ENCODE measurements at regions not wholly inside any gene's neighbourhood (a gene's known extent, or its start where the extent isn't known, plus 50 kb on each side); places are given as distances from the start of the nearest gene placed in this dataset.
"Not testable (repeated sequence)": the region's sequence is repeated elsewhere in the genome, so short reads cannot be mapped to it uniquely, and the experiment has no call there.

DNA sequence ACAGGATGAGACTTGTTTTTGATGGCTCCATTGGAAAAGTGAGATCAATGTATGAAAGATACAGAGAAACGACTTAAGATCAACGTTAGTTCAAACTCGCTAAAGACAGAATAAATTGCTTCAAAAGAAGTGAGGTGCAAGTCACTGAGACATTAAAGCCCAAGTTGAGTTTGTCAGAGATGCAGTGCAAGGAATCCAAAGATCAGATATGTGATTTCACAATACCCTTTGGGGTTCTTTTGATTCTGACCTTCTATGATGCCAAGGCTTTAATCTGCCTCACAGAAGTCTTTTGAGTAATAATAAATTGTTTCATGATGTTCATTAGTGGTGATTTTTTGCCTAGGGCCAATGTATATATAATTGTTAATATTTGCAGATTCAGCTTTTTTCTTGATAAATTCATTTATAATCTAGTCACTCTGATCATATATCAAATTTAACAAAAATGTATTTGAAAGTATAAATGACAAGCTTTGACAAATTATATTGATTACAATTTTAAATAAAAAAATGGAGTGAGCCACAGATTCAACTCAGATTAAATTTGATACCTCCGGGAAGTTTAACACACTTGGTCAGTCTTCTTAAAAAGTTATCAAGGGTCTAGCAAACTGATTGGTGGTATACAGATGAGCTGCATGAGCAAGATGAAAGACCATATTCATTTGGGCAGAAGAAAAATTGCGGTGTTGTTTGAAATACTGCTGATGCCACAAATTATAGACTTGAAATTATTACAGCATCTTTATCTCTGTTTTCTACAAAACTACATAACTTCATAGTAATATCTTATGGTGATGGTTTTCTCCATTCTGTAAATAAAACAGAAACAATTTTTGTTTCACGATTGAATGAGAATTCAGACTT is 144.8 kb upstream of the FAR2 start:
- H3K36me3 ChIP-seq (ENCODE audit: control insufficient read depth, insufficient read depth, low read length): no peaks in the 10 kb centered on the region
- H3K4me1 ChIP-seq (ENCODE audit: control insufficient read depth, insufficient read depth, low read length): no peaks in the 10 kb centered on the region
- no peak overlapping the region for H3K4me3 ChIP-seq (ENCODE audit: low read length)
- TF ChIP-seq, protein P1, sequence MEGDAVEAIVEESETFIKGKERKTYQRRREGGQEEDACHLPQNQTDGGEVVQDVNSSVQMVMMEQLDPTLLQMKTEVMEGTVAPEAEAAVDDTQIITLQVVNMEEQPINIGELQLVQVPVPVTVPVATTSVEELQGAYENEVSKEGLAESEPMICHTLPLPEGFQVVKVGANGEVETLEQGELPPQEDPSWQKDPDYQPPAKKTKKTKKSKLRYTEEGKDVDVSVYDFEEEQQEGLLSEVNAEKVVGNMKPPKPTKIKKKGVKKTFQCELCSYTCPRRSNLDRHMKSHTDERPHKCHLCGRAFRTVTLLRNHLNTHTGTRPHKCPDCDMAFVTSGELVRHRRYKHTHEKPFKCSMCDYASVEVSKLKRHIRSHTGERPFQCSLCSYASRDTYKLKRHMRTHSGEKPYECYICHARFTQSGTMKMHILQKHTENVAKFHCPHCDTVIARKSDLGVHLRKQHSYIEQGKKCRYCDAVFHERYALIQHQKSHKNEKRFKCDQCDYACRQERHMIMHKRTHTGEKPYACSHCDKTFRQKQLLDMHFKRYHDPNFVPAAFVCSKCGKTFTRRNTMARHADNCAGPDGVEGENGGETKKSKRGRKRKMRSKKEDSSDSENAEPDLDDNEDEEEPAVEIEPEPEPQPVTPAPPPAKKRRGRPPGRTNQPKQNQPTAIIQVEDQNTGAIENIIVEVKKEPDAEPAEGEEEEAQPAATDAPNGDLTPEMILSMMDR (IDR thresholded peaks at IDR 0.05): no peak
- intact Hi-C loops (cut with micrococcal nuclease): no loop called here
- no peak for ATAC-seq
- Mint-ChIP-seq H3K9me3 (peaks cover 0 to 2% of the 10 kb centered on the region in 2 donors), H3K4me1 (no peaks in the 10 kb centered on the region), H3K27me3 (ENCODE audit: low read depth in 2 of 2) (no peaks in the 10 kb centered on the region), H3K36me3 (no peaks in the 10 kb centered on the region), H3K27ac (no peak overlapping the region), H3K4me3 (no peak overlapping the region)
- no peak overlapping the region for H3K27ac ChIP-seq (ENCODE audit: low read length)
- no peaks in the 10 kb centered on the region for H3K9me3 ChIP-seq (ENCODE audit: control insufficient read depth, insufficient read depth, low read length)
- 95% methylated on average over 5 of the region's 6 CpGs for WGBS (ENCODE audit: insufficient coverage)
- H3K27me3 ChIP-seq (ENCODE audit: control insufficient read depth, insufficient read depth, low read length): no peaks in the 10 kb centered on the region
- DNase-seq: no peak

DNA sequence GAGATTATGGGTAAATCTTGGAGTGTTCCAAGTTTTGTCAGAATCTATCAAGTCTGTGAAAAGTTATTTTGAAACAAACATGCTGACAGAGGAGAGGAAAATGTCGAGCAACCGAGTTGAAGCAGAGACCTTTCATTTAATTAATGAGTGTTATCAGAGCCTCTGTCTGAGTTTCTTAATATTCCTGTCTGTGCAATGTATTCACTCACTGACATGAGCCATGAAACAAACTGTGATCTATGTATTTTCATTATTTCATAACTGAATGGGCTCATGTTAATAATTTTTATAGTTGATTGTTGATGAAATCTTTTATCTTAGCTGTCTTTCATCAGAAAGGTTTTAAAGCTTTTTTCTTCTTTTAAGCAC is 144.2 kb upstream of the FAR2 start:
- Histone ChIP-seq H3K9me3 (ENCODE audit: control insufficient read depth, insufficient read depth, low read length) (no peaks in the 10 kb centered on the region), H3K36me3 (ENCODE audit: control insufficient read depth, insufficient read depth, low read length) (no peaks in the 10 kb centered on the region), H3K27ac (ENCODE audit: low read length) (no peak overlapping the region), H3K4me3 (ENCODE audit: low read length) (no peak overlapping the region), H3K4me1 (ENCODE audit: control insufficient read depth, insufficient read depth, low read length) (no peaks in the 10 kb centered on the region), H3K27me3 (ENCODE audit: control insufficient read depth, insufficient read depth, low read length) (no peaks in the 10 kb centered on the region)
- H3K27ac Mint-ChIP-seq: no peak overlapping the region
- intact Hi-C loops (cut with micrococcal nuclease): no loop called here
- H3K4me1 Mint-ChIP-seq: no peaks in the 10 kb centered on the region
- H3K9me3 Mint-ChIP-seq: peaks cover 0 to 5% of the 10 kb centered on the region in 2 donors
- WGBS (ENCODE audit: insufficient coverage): 93% methylated on average over 2 of the region's 2 CpGs
- no peak overlapping the region for H3K4me3 Mint-ChIP-seq
- DNase-seq: no peak
- no peaks in the 10 kb centered on the region for H3K36me3 Mint-ChIP-seq
- no peak for ATAC-seq
- H3K27me3 Mint-ChIP-seq (ENCODE audit: low read depth in 2 of 2): no peaks in the 10 kb centered on the region
- TF ChIP-seq, protein P1 (IDR thresholded peaks at IDR 0.05): no peak

DNA sequence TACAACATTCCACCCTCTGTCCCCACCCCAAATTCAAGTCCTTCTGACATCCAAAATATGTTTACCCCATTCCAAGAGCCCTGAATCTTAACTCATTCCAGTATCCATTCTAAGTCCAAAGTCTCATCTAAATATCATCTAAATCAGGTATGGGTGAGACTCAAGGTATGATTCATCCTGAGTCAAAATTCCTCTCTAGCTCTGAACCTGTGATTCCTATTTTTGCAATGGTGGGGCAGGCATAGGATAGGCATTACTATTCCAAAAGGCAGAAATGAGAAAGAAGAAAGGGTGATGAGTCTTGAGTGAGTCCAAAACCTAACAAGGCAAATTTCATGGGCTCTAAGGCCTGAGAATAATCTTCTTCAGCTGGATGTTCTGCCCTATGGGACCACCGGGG is 140.3 kb upstream of the FAR2 start:
- H3K4me3 Mint-ChIP-seq: no peak overlapping the region
- no peak overlapping the region for H3K27ac ChIP-seq (ENCODE audit: low read length)
- H3K36me3 ChIP-seq (ENCODE audit: control insufficient read depth, insufficient read depth, low read length): no peaks in the 10 kb centered on the region
- no peaks in the 10 kb centered on the region for H3K4me1 ChIP-seq (ENCODE audit: control insufficient read depth, insufficient read depth, low read length)
- 88% methylated on average over 1 of the region's 1 CpG for WGBS (ENCODE audit: insufficient coverage)
- TF ChIP-seq, protein P1 (IDR thresholded peaks at IDR 0.05): no peak
- H3K9me3 Mint-ChIP-seq: peaks cover 0 to 3% of the 10 kb centered on the region in 2 donors
- no peaks in the 10 kb centered on the region for H3K27me3 ChIP-seq (ENCODE audit: control insufficient read depth, insufficient read depth, low read length)
- H3K27ac Mint-ChIP-seq: no peak overlapping the region
- no peaks in the 10 kb centered on the region for H3K4me1 Mint-ChIP-seq
- DNase-seq (no peak), ATAC-seq (no peak)
- no peaks in the 10 kb centered on the region for H3K9me3 ChIP-seq (ENCODE audit: control insufficient read depth, insufficient read depth, low read length)
- H3K4me3 ChIP-seq (ENCODE audit: low read length): no peak overlapping the region
- no peaks in the 10 kb centered on the region for H3K36me3 Mint-ChIP-seq
- intact Hi-C loops (cut with micrococcal nuclease): no loop called here
- H3K27me3 Mint-ChIP-seq (ENCODE audit: low read depth in 2 of 2): no peaks in the 10 kb centered on the region

DNA sequence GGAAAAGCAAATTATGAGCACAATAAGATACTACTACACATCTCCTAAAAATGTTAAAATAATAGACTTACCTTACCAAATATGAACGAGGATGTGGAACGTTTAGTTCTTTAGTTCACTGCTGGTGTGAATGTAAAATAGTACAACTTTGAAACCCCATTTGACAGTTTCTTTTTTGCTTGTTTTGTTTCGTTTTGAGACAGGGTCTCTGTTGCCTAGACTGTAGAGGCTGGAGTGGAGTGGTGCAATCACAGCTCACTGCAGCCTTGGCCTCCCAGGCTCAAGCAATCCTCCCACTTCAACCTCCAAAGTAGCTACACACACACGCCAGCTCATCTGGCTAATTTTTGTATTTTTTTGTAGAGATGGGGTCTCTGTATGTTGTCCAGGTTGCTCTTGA is 136.4 kb upstream of the FAR2 start:
- H3K4me3 Mint-ChIP-seq: no peak overlapping the region
- Histone ChIP-seq H3K4me1 (ENCODE audit: control insufficient read depth, insufficient read depth, low read length) (no peaks in the 10 kb centered on the region), H3K27me3 (ENCODE audit: control insufficient read depth, insufficient read depth, low read length) (no peaks in the 10 kb centered on the region), H3K27ac (ENCODE audit: low read length) (no peak overlapping the region), H3K36me3 (ENCODE audit: control insufficient read depth, insufficient read depth, low read length) (no peaks in the 10 kb centered on the region), H3K4me3 (ENCODE audit: low read length) (no peak overlapping the region), H3K9me3 (ENCODE audit: control insufficient read depth, insufficient read depth, low read length) (no peaks in the 10 kb centered on the region)
- H3K27ac Mint-ChIP-seq: no peak overlapping the region
- ATAC-seq: no peak
- H3K36me3 Mint-ChIP-seq: no peaks in the 10 kb centered on the region
- intact Hi-C loops (cut with micrococcal nuclease): no loop called here
- no peaks in the 10 kb centered on the region for H3K27me3 Mint-ChIP-seq (ENCODE audit: low read depth in 2 of 2)
- 72% methylated on average over 3 of the region's 4 CpGs for WGBS (ENCODE audit: insufficient coverage)
- no peaks in the 10 kb centered on the region for H3K4me1 Mint-ChIP-seq
- no peak for DNase-seq
- peaks cover 0 to 3% of the 10 kb centered on the region in 2 donors for H3K9me3 Mint-ChIP-seq
- TF ChIP-seq, protein P1 (IDR thresholded peaks at IDR 0.05): no peak

DNA sequence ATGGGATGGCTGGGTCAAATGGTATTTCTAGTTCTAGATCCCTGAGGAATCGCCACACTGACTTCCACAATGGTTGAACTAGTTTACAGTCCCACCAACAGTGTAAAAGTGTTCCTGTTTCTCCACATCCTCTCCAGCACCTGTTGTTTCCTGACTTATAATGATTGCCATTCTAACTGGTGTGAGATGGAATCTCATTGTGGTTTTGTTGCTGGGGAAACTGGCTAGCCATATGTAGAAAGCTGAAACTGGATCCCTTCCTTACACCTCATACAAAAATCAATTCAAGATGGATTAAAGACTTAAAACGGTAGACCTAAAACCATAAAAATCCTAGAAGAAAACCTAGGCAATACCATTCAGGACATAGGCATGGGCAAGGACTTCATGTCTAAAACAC is 131.5 kb upstream of the FAR2 start:
- ATAC-seq; H3K27me3 Mint-ChIP-seq (ENCODE audit: low read depth in 2 of 2); H3K9me3 ChIP-seq (ENCODE audit: control insufficient read depth, insufficient read depth, low read length); H3K4me3 ChIP-seq (ENCODE audit: low read length); H3K27ac Mint-ChIP-seq; H3K36me3 ChIP-seq (ENCODE audit: control insufficient read depth, insufficient read depth, low read length); H3K4me1 Mint-ChIP-seq; H3K36me3 Mint-ChIP-seq; H3K27me3 ChIP-seq (ENCODE audit: control insufficient read depth, insufficient read depth, low read length); DNase-seq; intact Hi-C loops (cut with micrococcal nuclease); H3K4me3 Mint-ChIP-seq; H3K9me3 Mint-ChIP-seq; H3K27ac ChIP-seq (ENCODE audit: low read length); H3K4me1 ChIP-seq (ENCODE audit: control insufficient read depth, insufficient read depth, low read length): not testable (repeated sequence)
- 83% methylated on average over 1 of the region's 2 CpGs for WGBS (ENCODE audit: insufficient coverage)

All from natural killer cell (primary cell).